ENCODE measurements at regions not wholly inside any gene's neighbourhood (a gene's known extent, or its start where the extent isn't known, plus 50 kb on each side); places are given as distances from the start of the nearest gene placed in this dataset.

GRCh38 chr10:75294518-75294865 is 58.7 kb upstream of the COMTD1 start:
- no peak for DNase-seq (ENCODE audit: low read depth)

GRCh38 chr10:75294031-75294437 is 58.3 kb upstream of the COMTD1 start:
- no peak for DNase-seq (ENCODE audit: low read depth)

- no peak for DNase-seq (ENCODE audit: low read depth)
Measured at GRCh38 chr10:75293446-75293820, 57.7 kb upstream of the COMTD1 start.

- no peak for DNase-seq (ENCODE audit: low read depth)
Measured at GRCh38 chr10:75292794-75293445, 57.2 kb upstream of the COMTD1 start.

GRCh38 chr10:75291805-75292204 is 56.0 kb upstream of the COMTD1 start:
- no peak for DNase-seq (ENCODE audit: low read depth)

- DNase-seq (ENCODE audit: low read depth): no peak
Measured at GRCh38 chr10:75288140-75288711, 52.5 kb upstream of the COMTD1 start.

- DNase-seq (ENCODE audit: low read depth): no peak
Measured at GRCh38 chr10:75287697-75288096, 51.9 kb upstream of the COMTD1 start.

GRCh38 chr10:75286901-75287300 is 51.1 kb upstream of the COMTD1 start:
- DNase-seq (ENCODE audit: low read depth): no peak
